AG04449 (cell line): ENCODE measurements at regions not wholly inside any gene's neighbourhood (a gene's known extent, or its start where the extent isn't known, plus 50 kb on each side); places are given as distances from the start of the nearest gene placed in this dataset.

Experiments
- CTCF ChIA-PET: fragments of 350-600 bp; formaldehyde crosslinking; extraction: SDS; loops from one replicate; lab custom pipeline; 2021; ENCODE audit warnings: antibody characterized with exemption; lab: Yijun Ruan, JAX
- POLR2A ChIA-PET: fragments of 400-600, 350-600 bp; formaldehyde crosslinking; extraction: SDS; loops from one replicate; lab custom pipeline; 2020; ENCODE audit warnings: antibody characterized with exemption, inconsistent platforms; lab: Yijun Ruan, JAX
- DNase-seq: peaks from one replicate; pipeline ENCODE4 v3.0.0-alpha.2; 2010; ENCODE audit warnings: low read depth, low spot score
- H3K4me3 ChIP-seq: 2 replicates; pipeline ENCODE4 v1.5.1; 2011; ENCODE audit warnings: low read depth, mild to moderate bottlenecking, control low read depth, low read length
- CTCF ChIP-seq: IDR thresholded peaks from one replicate; pipeline ENCODE4 v1.5.1; 2011; ENCODE audit warnings: mild to moderate bottlenecking, moderate library complexity, low read length, control low read depth, inconsistent platforms; ENCODE audit not compliant: insufficient read depth; ENCODE audit errors: missing control alignments

- H3K4me3 ChIP-seq: no peak overlapping the region
- POLR2A ChIA-PET: interaction anchor here (0.6 kb wide), 1 partner anchor 93 kb away, joined by 3 read pairs; no protein-coding TSS in a partner anchor
- DNase-seq: no peak
- TF ChIP-seq CTCF: no peak
- CTCF ChIA-PET: no interaction called here
These were observed 50.2 kb upstream of the NCOR2 start for GRCh38 chr12:124617615-124618014.
